Sigmoid colon (tissue), 6 donors: ENCODE measurements at regions not wholly inside any gene's neighbourhood (a gene's known extent, or its start where the extent isn't known, plus 50 kb on each side); places are given as distances from the start of the nearest gene placed in this dataset.

Experiments used
- DNase-seq: peaks from one replicate; pipeline ENCODE4 v3.0.0-alpha.2; 2019
- H3K27ac ChIP-seq, 4 donors: fragments of 200-600 bp; sonication (generic); one replicate each; pipeline ENCODE4 v1.5.1; 2016 to 2019; ENCODE audit warnings: mild to moderate bottlenecking in 1 of 4
- H3K27me3 ChIP-seq, 3 donors: fragments of 200-600 bp; sonication (generic); one replicate each; pipeline ENCODE4 v1.5.1; 2019; ENCODE audit warnings: mild to moderate bottlenecking in 1 of 3
- H3K36me3 ChIP-seq, 4 donors: fragments of 200-600 bp; sonication (generic); one replicate each; pipeline ENCODE4 v1.5.1; 2016 to 2019
- H3K4me1 ChIP-seq, 4 donors: fragments of 200-600 bp; sonication (generic); one replicate each; pipeline ENCODE4 v1.5.1; 2017 to 2019
- H3K4me3 ChIP-seq, 4 donors: fragments of 200-600 bp; sonication (generic); one replicate each; pipeline ENCODE4 v1.5.1; 2017 to 2019; ENCODE audit warnings: mild to moderate bottlenecking in 2 of 4, moderate library complexity in 1 of 4
- H3K9me3 ChIP-seq, 4 donors: fragments of 200-600 bp in 3 of 4; sonication (generic) in 3 of 4; one replicate each; pipeline versions ENCODE4 v1.5.1 to v1.6.1; 2013 to 2019
- CTCF ChIP-seq, 4 experiments: fragments of 450-650 bp in 3 of 4; fragments of 200-600 bp in 1 of 4; IDR thresholded peaks; one replicate each; pipeline ENCODE4 v1.5.1; 2016 to 2019; ENCODE audit warnings: antibody characterized with exemption in 4 of 4, mild to moderate bottlenecking in 3 of 4, moderate library complexity in 2 of 4
- EP300 ChIP-seq, 4 donors: sonication (generic); formaldehyde crosslinking; IDR thresholded peaks; one replicate each; pipeline ENCODE4 v1.6.1; 2017; ENCODE audit warnings: antibody characterized with exemption in 4 of 4
- POLR2A ChIP-seq, 2 donors: fragments of 450-650 bp; IDR thresholded peaks; one replicate each; pipeline ENCODE4 v1.6.1; 2016; ENCODE audit warnings: antibody characterized with exemption in 2 of 2, mild to moderate bottlenecking in 2 of 2, moderate library complexity in 2 of 2
- POLR2AphosphoS5 ChIP-seq, 4 donors: sonication (generic); formaldehyde crosslinking; IDR thresholded peaks; one replicate each; pipeline ENCODE4 v1.6.1; 2017; ENCODE audit warnings: antibody characterized with exemption in 4 of 4
- WGBS, 2 donors: extraction: QIAGEN DNeasy Blood & Tissue Kit; methylation state at CpG; one replicate each; pipeline ENCODE4 v1.1.7; 2013; 5-methylcytosine and 5-hydroxymethylcytosine counted together
- intact Hi-C: fragments of 100-400 bp; cut with DNase I; formaldehyde crosslinking; loops from one replicate; pipeline ENCODE4 v1.15.1; 2023
- donor health status: healthy with polysubstance abuse.
- donor health status: healthy.

DNA sequence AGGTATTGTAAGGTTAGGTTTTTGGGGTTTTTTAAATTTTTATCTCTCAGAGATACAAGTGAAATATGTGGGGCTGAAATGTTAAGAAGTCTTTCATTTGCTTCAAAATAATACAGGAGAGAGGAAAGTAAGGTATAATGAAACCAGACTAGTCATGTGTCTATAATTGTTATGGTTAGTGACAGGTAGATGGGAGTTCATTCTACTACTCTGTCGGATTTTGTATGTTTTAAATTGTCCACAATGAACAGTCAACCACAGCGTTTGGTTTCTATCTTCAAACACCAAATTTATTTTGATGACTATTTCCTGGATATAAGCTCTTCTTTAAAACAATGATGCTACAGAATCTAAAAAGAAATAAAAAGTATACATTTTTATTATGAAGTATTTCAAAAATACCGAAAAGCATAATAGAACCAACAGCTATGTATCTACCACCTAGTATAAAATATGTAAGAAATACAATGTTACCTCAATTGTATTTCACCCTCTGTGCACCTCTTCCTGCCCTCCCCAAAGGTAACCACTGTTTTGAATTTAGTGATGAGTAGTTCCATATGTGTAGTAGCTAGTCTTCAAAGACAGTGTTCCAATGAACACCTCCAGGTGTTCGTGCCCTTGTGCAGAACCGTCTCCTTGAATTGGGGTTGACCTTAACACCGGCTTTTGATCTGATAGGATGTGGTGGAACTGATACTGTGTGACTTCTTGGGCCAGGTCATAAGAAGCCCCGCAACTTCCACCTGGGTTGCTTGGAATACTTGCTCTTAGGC lies 74.8 kb upstream of the CDK1 start:
- DNase-seq = no peak
- Histone ChIP-seq H3K4me1 (no peaks in the 10 kb centered on the region), H3K9me3 (no peaks in the 10 kb centered on the region), H3K4me3 (no peak overlapping the region), H3K27me3 (no peaks in the 10 kb centered on the region), H3K27ac (no peak overlapping the region), H3K36me3 (no peaks in the 10 kb centered on the region)
- 91 to 92% methylated on average over 7 of the region's 7 CpGs for WGBS, 2 donors
- no peak for TF ChIP-seq POLR2A (IDR thresholded peaks at IDR 0.05)
- TF ChIP-seq EP300 (IDR thresholded peaks at IDR 0.05) = no peak
- no peak for TF ChIP-seq CTCF (IDR thresholded peaks at IDR 0.05)
- TF ChIP-seq POLR2AphosphoS5 (IDR thresholded peaks at IDR 0.05) = no peak
- intact Hi-C loops = no loop called here

DNA sequence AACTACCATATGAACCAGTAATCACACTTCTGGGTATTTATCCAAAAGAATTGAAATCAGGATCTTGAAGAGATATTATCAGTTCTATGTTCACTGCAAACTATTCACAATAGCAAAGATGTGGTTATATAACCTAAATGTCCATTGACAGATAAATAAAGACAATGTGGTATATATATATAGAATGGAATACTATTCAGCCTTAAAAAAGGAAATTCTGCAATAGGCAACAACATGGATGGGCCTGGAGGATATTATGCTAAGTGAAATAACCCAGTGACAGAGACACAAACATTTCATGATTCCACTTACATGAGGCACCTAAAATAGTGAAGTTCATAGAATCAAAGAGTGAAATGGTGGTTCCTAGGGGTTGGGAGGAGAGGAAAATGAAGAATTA lies 90.6 kb upstream of the CDK1 start:
- no peak overlapping the region for H3K4me3 ChIP-seq
- DNase-seq = no peak
- no peaks in the 10 kb centered on the region for H3K36me3 ChIP-seq
- no peaks in the 10 kb centered on the region for H3K27me3 ChIP-seq
- intact Hi-C loops = no loop called here
- no peak overlapping the region for H3K27ac ChIP-seq
- H3K4me1 ChIP-seq = no peaks in the 10 kb centered on the region
- H3K9me3 ChIP-seq = peaks cover 0 to 2% (median 0%) of the 10 kb centered on the region in 4 donors
- TF ChIP-seq CTCF (IDR thresholded peaks at IDR 0.05) = no peak

DNA sequence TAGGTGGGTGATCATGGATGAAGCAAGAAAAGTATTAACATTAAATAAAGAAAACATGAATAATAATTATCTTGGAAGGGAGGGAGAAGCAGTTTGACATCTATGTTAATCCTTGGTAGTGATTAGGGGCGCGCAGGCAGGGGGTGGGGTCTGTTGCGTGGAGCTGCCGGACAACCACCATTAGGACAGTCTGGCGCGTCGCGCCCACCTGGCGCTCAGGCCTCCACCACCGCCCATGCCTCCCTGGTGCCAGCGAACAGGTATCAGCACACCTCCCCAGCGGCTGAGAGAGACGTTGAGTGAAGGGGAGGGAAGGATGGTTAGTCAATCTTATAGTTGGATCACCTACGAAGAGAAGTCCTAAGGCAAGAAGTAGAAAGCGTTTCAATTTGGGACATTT lies 94.2 kb upstream of the CDK1 start:
- Histone ChIP-seq H3K4me3 (no peak overlapping the region), H3K9me3 (no peaks in the 10 kb centered on the region), H3K4me1 (no peaks in the 10 kb centered on the region), H3K36me3 (no peaks in the 10 kb centered on the region), H3K27ac (no peak overlapping the region), H3K27me3 (no peaks in the 10 kb centered on the region)
- TF ChIP-seq CTCF (IDR thresholded peaks at IDR 0.05) = no peak
- TF ChIP-seq EP300 (IDR thresholded peaks at IDR 0.05) = no peak
- no peak for TF ChIP-seq POLR2AphosphoS5 (IDR thresholded peaks at IDR 0.05)
- TF ChIP-seq POLR2A (IDR thresholded peaks at IDR 0.05) = no peak
- WGBS, 2 donors = 91% methylated on average over 15 of the region's 15 CpGs
- no peak for DNase-seq
- intact Hi-C loops = no loop called here

GRCh38 chr10:60681103-60681502 lies 97.2 kb upstream of the CDK1 start:
- 65 to 78% methylated on average over 2 of the region's 2 CpGs for WGBS, 2 donors
- TF ChIP-seq POLR2A (IDR thresholded peaks at IDR 0.05) (no peak), POLR2AphosphoS5 (IDR thresholded peaks at IDR 0.05) (no peak), CTCF (IDR thresholded peaks at IDR 0.05) (no peak), EP300 (IDR thresholded peaks at IDR 0.05) (no peak)
- H3K9me3 ChIP-seq = no peaks in the 10 kb centered on the region
- no peaks in the 10 kb centered on the region for H3K27me3 ChIP-seq
- intact Hi-C loops = no loop called here
- DNase-seq = no peak
- H3K36me3 ChIP-seq = no peaks in the 10 kb centered on the region
- no peaks in the 10 kb centered on the region for H3K4me1 ChIP-seq
- no peak overlapping the region for H3K27ac ChIP-seq
- H3K4me3 ChIP-seq = no peak overlapping the region

- TF ChIP-seq CTCF (IDR thresholded peaks at IDR 0.05) (no peak), POLR2AphosphoS5 (IDR thresholded peaks at IDR 0.05) (no peak), EP300 (IDR thresholded peaks at IDR 0.05) (no peak), POLR2A (IDR thresholded peaks at IDR 0.05) (no peak)
- no peak overlapping the region for H3K27ac ChIP-seq
- H3K36me3 ChIP-seq = no peaks in the 10 kb centered on the region
- 87 to 88% methylated on average over 10 of the region's 10 CpGs for WGBS, 2 donors
- intact Hi-C loops = no loop called here
- no peak for DNase-seq
- H3K4me1 ChIP-seq = no peaks in the 10 kb centered on the region
- no peak overlapping the region for H3K4me3 ChIP-seq
- no peaks in the 10 kb centered on the region for H3K9me3 ChIP-seq
- no peaks in the 10 kb centered on the region for H3K27me3 ChIP-seq
Measured at GRCh38 chr10:60679388-60679990, 98.8 kb upstream of the CDK1 start.
